ENCODE measurements at regions not wholly inside any gene's neighbourhood (a gene's known extent, or its start where the extent isn't known, plus 50 kb on each side); places are given as distances from the start of the nearest gene placed in this dataset.

GRCh38 chrX:43267652-43268051 is 388.4 kb upstream of the MAOA start:
- TF ChIP-seq EZH2 (IDR thresholded peaks at IDR 0.05; ENCODE audit: low read depth, low read length, severe bottlenecking) (no peak), POLR2AphosphoS5 (IDR thresholded peaks at IDR 0.05; ENCODE audit: low read depth, low read length) (no peak), HDAC6 (IDR thresholded peaks at IDR 0.05; ENCODE audit: low read depth, low read length) (no peak), RFX5 (IDR thresholded peaks at IDR 0.05; ENCODE audit: borderline replicate concordance, low read depth, low read length) (no peak), ZNF274 (IDR thresholded peaks at IDR 0.05; ENCODE audit: borderline replicate concordance, extremely low read depth, low read length) (no peak), EP300 (IDR thresholded peaks at IDR 0.05; ENCODE audit: borderline replicate concordance in 1 of 2, low read depth in 2 of 2, low read length in 2 of 2) (no peak)
